OCI-M2 (cell line): ENCODE measurements at regions not wholly inside any gene's neighbourhood (a gene's known extent, or its start where the extent isn't known, plus 50 kb on each side); places are given as distances from the start of the nearest gene placed in this dataset.

ENCODE experiments used
- DNase-seq: peaks from one replicate; lab custom pipeline; 2025; ENCODE audit not compliant: unreplicated experiment; lab: John Stamatoyannopoulos, UW

DNA sequence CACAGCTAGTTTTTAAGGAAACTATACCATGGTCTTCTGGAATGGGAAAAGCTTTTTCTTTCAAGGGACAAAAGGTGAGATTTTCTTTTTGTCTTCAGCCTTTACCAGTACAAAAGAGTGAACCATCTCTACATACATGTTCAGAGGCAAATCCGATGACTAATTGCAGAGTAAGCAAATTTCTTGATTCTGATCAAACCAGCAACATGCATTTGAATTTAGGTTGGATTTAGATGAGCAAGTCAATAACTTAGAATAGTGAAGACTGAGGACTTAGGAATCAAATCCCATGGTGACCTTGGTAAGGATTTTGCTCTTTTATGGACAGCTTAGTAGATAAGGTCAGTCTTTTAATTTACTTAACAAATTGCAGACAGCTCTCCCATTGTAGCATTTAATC, 65.9 kb upstream of the BLID start:
- no peak for DNase-seq

GRCh38 chr11:122181372-122181771, 65.4 kb upstream of the BLID start:
- no peak for DNase-seq

DNA sequence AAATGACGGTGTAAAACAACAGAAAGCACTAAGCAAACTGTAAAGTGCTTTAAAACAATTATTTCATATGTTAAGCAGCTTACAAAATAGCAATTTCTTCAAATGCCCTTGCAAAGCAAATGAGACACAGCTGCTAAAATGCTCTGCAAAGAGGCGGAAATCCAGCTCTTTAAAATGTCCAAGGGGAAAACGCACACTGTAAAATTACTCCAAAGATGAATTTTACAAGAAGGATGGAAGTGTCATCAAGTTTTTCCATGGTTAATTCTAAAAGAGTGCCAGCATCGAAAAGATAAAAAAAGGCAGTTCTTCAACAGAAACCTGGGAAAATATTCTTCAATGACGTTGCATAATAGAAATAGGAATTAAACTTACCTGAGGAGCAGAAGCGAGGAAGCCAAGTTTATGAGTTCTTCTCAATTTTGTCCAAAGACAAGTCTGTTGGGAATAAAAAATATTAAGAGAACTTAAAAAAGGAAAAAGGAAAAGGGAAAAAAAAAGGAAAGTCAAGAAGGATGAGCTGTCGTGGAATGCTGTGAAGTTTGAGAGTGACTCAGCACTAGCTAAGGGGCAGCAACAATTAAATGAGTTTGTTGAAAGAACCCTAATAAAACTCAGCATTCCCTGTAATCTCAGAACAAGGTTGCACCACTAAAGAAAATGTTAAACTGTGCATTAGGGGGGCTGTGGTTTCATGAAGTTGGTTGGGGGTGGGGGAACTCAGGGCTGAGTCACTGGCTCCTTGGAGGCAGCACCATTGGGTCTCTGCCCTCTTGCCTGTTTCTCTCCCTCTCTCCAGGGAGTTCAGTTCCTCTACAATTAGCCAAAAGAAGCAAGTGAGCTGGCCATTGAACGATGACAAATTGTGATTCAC, 64.2 kb upstream of the BLID start:
- DNase-seq = no peak

DNA sequence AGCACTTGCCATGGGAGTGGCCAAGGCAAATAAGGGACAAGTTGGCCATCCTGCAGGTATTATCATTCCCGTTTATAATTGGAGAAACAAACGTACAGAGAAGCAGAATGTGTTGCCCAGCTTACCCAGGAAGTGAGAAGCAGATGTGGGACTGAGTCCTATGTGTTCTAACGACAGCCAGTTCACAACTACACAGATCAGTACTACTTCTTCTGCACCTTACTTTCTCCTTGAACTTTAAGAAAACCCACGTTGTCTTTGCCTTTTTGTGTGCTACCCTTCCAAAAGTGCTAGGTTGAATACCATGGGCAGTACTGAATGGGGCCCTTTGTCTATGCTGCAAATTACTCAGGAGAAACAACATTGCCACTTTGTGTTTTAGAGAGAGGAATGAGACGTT, 62.8 kb upstream of the BLID start:
- no peak for DNase-seq

DNA sequence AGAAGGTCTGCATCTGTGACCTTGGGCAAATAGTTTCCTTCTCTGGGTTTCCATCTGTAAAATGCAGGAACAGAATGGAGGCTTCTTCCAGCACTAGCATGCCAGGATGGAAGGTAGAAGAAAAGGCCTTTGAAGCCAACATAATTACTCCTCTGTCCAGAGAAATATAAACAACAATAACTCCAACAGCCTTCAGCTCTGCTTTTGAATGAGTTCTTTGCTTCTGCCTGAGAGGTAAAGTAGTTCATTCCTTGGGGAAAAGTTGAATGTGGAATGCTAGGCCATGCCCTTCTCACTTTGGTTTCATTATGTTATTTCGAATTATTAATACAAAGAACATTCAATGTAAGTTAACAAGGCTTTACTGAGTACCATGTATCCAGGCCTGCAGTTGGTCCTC, 61.2 kb upstream of the BLID start:
- DNase-seq = no peak

GRCh38 chr11:122176651-122177050, 60.6 kb upstream of the BLID start:
- DNase-seq = no peak

GRCh38 chr11:122175306-122175705, 59.3 kb upstream of the BLID start:
- no peak for DNase-seq

DNA sequence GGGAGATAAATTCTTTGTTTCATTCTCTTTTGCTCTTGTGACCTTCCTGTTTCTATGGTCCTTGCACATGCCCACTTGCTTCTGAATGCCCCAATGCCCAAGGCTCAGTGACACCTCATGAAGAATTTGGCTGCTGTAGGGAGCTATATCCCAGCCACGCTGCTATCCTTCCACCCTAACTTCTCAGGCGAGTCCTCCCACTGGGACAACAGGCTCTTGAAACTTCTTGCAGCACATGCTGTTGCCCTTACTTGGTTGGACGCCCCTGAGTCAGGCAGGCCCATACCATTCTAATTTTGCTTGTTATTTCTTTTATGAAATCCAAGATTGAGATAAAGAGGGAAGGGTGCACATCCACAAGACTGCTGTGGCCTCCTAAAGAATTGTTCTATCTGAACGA, 57.6 kb upstream of the BLID start:
- no peak for DNase-seq

GRCh38 chr11:122173074-122173450, 57.0 kb upstream of the BLID start:
- DNase-seq = no peak

DNA sequence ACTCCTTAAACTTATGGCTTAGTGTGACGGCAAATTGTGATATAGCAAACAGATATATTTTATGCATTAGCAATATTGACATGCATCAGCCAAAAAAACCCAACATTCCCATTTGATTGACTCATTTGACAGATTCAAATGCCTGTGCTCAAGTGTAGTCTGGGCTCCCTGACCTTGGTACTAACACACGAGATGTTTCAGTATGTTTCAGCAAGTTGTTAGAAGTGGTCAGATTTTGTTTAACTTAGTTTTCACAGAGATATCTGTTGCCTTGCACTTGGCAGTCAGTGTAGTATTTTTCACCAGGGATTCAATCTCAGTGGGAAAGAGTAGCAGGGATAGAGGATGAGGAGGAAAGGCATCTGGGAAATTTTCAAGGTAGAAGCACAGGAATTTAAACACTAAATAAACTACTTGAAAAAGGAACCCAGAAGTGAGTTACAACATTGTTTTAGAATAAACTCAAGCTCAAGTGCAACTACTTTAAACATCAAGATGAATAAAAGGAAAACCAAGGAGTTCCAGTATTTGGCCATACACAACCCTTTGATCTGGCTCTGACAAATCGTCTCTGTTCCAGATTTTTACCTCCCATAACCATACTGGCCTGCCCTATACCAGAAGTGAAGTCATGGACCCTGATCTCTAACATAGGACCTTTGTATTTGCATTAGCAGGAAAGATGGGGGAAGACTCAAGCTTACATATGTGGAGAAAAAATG, 56.5 kb upstream of the BLID start:
- no peak for DNase-seq

DNA sequence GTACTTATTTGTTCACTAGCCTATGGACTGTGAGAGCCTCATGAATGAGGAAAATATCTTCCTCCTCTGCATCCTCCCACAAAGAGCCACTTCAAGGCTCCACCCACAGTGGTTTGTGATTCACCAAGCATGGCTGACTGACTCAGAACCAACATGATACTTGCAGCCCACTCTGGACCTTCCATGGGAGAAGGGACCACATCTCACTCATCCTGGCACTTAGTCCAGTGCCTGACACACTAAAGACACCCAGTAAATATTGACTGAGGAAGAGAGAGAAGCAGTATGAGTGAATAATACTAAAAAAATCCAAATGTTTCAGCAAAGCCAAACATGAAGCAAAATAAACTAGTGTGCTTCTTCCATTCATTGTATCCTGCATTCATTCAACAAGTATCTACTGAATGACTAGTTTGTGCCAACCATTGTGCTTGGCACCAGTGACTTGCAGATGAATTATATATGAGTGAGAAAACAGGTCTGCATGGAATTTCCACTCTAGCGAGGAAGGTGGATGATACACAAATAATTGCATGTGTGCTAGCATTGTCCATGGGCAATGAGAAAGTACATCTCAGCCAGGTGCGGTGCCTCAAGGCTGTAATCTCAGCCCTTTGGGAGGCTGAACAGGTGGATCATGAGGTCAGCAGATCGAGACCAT, 54.9 kb upstream of the BLID start:
- no peak for DNase-seq

DNA sequence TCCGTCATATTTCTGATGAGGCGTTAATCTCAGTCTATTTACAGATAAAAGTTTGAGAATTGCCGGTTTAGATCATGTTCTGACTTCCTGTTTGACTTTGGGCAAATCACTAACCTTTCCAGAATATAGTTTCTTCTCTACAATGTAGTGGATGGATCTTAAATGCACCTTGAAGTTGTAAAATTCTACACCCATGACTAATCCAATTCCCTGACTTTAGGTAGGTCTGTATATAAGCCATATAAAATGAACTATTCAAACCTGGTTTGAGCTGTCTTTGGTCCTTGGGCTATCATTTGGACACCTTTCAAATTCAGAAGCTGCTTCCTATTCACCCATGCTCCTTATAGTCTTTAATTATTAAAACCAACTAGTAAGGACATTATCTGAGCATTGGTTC, 52.2 kb upstream of the BLID start:
- DNase-seq = no peak

DNA sequence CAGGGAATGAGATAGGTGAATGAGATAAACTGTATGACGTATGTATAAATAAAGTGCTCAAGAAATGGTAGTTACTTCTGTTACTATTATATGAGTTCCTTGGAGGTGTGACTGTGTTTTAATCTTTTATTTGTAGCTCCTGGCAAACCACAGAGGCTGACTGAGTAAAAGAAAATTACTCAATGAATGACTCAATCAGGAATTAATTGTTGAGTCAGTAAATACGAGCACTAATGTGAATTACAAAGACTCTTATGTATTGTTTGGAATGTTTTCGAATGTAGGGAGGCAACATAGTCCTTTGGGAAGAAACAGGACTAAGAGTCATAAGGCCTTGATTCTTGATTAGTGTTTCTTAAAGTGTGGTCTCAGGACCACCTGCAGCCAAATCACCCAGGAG, 51.1 kb upstream of the BLID start:
- DNase-seq = no peak

DNA sequence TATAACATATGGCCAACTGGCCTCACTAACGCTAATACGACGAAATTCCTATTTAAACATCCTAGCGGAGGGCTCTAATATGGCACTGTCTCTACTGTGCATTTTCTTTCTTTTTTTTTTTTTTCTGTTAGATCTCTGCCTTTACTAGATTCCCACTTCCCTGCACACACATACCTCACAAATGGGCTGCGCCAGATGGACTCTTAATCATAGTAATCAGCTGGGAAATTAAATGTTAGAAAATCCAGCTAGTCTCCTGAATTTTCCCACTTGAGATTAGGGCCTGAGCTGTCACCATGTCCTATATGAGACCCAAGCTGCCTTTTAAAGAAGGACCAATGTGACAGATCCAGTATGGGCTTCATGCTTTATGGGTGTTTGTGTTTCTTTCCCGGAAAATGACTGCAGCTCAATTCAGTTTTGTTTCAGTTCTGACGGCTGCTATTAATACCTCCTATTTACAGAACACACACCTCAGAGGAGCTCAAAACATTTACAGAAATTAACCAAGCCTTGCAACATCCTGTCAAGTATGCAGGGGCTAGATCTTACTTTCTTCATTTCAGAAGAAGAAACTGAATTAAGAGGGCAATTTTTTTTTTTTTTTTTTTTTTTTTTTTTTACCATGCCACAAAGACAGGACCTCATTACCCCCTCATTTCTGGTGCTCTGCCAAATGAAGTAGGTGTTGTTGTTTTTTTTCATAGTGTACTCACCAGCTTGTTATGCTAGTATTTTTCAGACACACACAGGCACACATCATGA, 49.8 kb upstream of the BLID start:
- no peak for DNase-seq
